Epithelial cell of esophagus (primary cell): ENCODE measurements at regions not wholly inside any gene's neighbourhood (a gene's known extent, or its start where the extent isn't known, plus 50 kb on each side); places are given as distances from the start of the nearest gene placed in this dataset.

Experiments
- DNase-seq: peaks from one replicate; pipeline ENCODE4 v3.0.0; 2010; ENCODE audit warnings: low read depth
- H3K4me3 ChIP-seq: 2 replicates; pipeline ENCODE4 v1.5.1; 2011; ENCODE audit warnings: mild to moderate bottlenecking, low read length, control low read depth
- CTCF ChIP-seq: IDR thresholded peaks from 2 replicates; pipeline ENCODE4 v1.5.1; 2011; ENCODE audit warnings: low read depth, mild to moderate bottlenecking, low read length, control low read depth, inconsistent platforms; ENCODE audit not compliant: insufficient read depth; ENCODE audit errors: missing control alignments

- DNase-seq, result no peak
- no peak overlapping the region for H3K4me3 ChIP-seq
- TF ChIP-seq CTCF, result no peak
These were observed 788.4 kb downstream of the EPHA4 start for GRCh38 chr2:220783671-220784070.

DNA sequence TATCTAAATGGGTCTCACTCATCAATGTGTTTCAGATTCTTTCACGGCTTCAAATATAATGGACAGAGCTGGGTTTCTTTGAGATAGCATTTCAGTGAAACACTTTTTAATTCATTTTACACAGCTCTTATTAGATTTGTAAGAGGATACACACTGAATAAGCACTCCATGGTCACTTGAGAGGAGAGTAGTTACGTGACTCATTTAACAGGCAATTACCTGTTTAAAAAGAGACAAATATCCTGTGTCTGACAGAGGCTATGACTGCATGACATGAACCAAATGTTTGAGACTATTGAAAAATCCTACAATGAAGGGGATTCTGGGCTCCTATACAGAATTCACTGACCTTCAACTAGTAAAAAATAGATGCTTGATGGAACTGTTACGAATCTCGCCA lies 786.9 kb downstream of the EPHA4 start:
- TF ChIP-seq CTCF, result no peak
- H3K4me3 ChIP-seq, result no peak overlapping the region
- DNase-seq, result peak; percentile 73

DNA sequence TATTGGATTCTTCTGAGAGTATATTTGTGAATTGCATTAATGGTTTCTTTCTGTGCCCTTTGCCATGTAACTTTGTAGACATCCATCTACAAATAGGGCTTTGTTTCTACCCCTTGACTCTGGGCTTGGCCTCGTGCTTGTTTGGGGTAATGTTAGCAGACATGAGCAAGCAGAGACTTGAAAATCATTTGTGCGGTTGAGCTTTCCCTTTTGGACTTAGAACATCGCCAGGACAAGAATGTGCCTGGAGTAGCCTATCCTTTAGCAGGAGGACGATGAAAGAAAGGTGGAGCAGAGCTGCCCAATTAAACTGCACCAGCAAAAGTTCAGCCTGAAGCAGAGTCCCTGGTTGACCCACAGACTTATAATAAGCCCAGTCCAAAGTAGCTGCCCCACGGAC lies 785.9 kb downstream of the EPHA4 start:
- no peak for TF ChIP-seq CTCF
- DNase-seq, result peak; percentile 78
- H3K4me3 ChIP-seq, result no peak overlapping the region

DNA sequence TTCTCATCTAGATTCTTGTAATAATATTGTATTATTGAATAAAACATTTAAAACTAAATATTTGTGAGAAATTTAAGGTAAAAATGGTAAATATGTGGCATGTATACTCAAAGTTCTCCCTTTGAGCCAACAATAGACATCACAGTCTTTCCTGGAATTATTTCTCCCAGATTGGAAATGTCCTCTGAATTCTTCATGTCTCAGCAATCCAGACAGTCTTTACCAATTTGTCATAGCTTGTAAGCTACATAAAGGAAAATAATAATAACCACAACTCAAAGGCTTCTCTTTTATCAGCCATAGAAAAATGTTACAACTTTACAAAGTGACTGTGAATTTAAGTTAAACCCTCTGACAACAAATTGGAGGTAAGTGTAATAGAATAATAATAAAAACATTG lies 784.9 kb downstream of the EPHA4 start:
- no peak for TF ChIP-seq CTCF
- no peak overlapping the region for H3K4me3 ChIP-seq
- DNase-seq, result peak; percentile 26

DNA sequence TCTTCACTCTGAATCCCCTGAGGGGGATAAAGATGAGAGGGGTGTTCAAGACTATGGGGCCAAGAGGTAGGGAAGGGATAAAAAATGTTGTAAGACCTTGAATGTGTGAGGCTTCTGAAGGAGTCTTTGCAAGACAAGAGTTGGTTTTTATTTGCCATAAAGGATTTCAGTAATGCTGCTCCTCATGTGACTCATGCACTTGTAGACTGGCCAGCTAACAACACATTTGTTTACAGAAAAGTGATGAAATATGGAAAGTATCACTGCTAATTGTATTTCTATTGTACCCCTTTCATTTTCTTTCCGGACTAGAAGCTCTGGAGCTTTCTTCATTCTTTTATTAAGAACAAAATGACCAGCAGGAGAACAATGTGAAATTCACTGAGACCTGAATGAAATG lies 782.1 kb downstream of the EPHA4 start:
- TF ChIP-seq CTCF, result no peak
- H3K4me3 ChIP-seq, result no peak overlapping the region
- DNase-seq, result peak; percentile 86

DNA sequence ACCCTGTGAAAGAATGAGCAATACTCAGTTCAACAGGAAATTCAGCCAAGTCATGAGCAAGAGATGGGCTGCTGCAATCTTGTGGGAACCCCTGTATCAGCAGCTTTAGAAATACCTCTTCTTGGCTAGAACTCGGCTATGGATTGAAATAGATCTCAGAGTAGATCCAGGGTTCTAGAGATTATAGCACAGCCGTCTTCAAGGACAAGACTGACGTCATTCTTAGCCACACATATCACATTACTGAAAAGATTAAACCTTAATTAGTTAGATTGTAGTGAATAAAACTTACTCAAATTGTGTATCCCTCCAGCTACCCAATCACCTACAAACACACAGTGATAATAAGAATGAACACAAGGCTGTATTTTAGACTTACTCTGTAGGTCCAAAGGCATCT lies 776.4 kb downstream of the EPHA4 start:
- DNase-seq, result peak; percentile 11
- no peak overlapping the region for H3K4me3 ChIP-seq
- TF ChIP-seq CTCF, result no peak

GRCh38 chr2:220811115-220811514 lies 761.0 kb downstream of the EPHA4 start:
- TF ChIP-seq CTCF, result no peak
- DNase-seq, result peak; percentile 43
- H3K4me3 ChIP-seq, result no peak overlapping the region
